NOMO-1 (cell line): ENCODE measurements at regions not wholly inside any gene's neighbourhood (a gene's known extent, or its start where the extent isn't known, plus 50 kb on each side); places are given as distances from the start of the nearest gene placed in this dataset.
A peak's percentile ranks its signal among the peaks of the same experiment; 100 is the strongest.

Source experiments
- DNase-seq, 2 experiments: peaks; one replicate each; lab custom pipeline; 2025; ENCODE audit not compliant: unreplicated experiment in 2 of 2; lab: John Stamatoyannopoulos, UW

DNA sequence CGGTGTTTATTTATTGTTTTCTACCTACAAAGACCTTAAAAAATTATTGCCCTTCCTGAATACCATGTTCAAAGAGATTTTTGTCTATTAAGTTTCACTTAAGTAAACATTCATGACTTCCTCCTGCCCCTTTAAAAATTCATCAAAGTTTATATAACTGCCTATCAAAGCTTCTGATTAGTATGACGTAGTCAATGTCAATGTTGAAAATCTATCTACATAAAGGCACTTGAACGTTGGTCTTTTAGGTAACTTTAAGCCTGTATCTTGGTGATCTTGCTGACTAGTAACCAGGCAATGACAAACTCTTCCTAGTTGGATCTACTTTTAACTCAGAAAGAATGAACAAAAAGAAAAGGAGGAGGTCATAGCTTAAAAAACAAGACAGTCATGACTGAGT is 97.2 kb downstream of the MAIP1 start:
- DNase-seq, result no peak

DNA sequence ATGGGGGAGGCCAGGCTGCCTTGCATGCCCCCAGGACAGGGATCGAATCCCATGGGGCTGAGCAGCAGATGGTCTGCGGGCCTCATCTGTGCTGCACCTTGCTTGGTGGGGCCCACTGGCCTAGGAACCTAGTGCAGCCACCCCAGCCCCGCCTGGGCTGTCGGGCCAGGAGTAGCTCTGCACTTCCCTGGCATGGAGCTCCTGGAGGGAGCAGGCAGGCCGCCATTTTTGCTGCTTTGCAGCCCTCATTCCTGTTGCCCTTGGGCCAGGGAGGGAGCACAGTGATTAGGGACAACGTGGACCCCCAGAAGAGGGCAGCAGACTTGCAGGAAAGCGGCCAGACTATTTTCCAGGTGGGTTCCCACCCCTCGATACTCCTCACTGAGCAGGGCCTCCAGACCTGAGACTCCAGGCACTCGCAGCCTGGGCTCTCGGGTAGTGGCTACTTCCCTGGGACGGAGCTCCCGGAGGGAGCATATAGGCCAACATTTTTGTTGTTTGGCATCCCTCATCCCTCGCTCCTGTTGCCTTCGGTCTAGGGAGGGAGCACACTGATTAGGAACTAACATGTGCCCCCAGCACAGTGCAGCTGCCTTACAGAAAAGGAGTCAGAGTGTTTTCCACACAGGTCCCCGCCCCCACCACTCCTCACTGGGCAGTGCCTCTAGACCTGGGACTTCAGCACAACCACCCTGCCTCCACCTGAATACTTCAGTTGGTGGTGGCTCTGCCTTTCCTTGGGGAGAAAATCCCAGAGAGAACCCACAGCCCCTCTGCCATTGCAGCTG is 99.5 kb downstream of the MAIP1 start:
- no peak for DNase-seq

- peak; percentile 9 to 13 for DNase-seq
Measured at GRCh38 chr2:200056105-200056504, 100.7 kb downstream of the MAIP1 start.

- DNase-seq, result no peak
Measured at GRCh38 chr2:200063155-200063554, 107.8 kb downstream of the MAIP1 start.

DNA sequence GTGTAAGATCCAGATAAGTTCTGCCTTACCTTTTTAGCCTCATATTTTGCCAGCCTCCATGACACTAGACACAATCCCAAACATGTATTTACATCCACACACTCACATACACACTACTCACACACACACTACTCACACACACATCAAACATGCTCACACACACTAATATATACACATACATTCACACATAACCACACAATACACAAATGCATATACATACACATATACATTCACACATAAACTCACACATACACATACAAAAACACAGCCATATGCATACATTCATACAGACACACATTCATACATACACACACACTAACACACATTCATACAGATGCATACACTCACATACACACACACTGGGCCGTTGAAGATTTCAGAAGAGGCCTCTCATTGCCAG is 109.5 kb downstream of the MAIP1 start:
- DNase-seq, result no peak

- DNase-seq, result no peak
Measured at GRCh38 chr2:200065477-200065876, 110.1 kb downstream of the MAIP1 start.

GRCh38 chr2:200066417-200066816 is 111.0 kb downstream of the MAIP1 start:
- DNase-seq, result no peak

DNA sequence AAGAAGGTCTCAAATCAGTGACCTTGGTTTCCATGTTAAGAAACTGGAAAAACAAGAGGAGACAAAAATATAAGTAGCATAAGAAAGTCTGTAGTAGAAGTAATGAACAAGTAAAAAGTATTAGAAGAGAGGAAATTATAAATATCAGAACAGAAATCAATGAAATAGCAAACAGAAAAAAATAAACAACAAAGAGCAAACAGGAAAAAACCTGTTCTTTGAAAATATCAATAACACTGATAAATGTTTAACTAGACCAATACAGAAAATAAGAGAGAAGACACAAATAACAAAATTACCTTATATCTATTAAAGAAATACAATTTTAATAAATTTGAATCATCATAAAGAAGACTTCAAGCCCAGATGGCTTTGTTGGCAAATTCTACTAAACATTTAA is 113.3 kb downstream of the MAIP1 start:
- no peak for DNase-seq

GRCh38 chr2:200077210-200077650 is 121.8 kb downstream of the MAIP1 start:
- DNase-seq, result no peak

DNA sequence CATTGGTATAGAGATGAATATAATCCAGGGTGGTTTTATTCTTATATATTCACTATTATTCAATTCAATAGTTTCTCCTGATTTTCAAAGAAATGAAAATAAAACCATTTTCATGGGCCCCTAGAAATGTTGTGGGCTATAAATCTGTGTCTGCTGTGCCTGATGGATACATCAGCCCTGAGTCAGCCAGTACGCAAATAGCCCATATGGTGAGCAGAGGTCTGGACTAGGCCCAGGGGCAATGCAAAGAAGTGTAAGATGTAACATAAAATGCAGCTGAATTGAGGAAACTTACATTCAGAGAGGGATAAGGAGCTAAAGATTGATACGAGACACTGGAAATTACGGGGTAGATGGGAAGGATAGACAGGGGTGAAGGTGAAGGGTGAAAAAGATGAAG is 122.5 kb downstream of the MAIP1 start:
- no peak for DNase-seq

GRCh38 chr2:200079356-200079755 is 124.0 kb downstream of the MAIP1 start:
- no peak for DNase-seq

GRCh38 chr2:200081236-200081635 is 125.9 kb downstream of the MAIP1 start:
- DNase-seq, result no peak

- DNase-seq, result no peak
Measured at GRCh38 chr2:200081811-200082210, 126.4 kb downstream of the MAIP1 start.

DNA sequence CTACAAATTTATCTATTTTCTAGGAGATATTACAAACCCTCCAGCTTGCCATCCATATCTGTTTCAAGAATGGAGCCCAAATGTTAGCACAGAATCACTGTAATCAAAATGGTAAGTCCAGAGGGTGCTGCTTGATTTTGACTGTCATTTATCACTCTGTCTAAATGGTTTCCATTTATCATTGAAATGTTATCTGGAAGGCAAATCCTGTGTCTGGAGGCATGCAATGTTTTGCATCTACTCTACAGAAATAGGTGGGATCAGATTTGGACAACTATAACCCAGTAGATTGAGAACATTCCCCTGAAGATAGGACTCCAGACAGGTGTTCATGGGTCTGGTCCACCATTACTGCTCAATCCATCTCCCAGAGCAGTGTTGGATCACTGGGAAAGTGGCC is 128.7 kb downstream of the MAIP1 start:
- no peak for DNase-seq

- no peak for DNase-seq
Measured at GRCh38 chr2:200086911-200087310, 131.5 kb downstream of the MAIP1 start.

DNA sequence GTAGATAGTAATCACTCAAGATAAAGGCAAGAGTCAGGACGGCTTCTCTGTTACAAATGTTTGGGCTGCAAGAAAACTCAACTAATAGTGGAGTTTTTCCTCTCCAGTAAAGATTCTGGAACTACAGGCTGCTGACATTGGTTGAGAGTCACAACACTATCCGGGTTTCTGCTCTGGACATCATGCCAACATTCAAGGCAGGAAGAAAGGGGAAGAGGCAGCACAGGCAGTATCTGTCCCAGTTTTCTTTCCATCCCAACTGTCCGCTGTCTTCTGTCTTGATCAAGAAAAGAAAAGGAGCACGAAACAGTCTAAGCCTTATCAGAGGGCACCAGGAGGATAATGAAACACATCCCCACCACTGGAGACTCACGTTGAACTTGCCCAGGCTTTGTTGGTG is 132.1 kb downstream of the MAIP1 start:
- no peak for DNase-seq

DNA sequence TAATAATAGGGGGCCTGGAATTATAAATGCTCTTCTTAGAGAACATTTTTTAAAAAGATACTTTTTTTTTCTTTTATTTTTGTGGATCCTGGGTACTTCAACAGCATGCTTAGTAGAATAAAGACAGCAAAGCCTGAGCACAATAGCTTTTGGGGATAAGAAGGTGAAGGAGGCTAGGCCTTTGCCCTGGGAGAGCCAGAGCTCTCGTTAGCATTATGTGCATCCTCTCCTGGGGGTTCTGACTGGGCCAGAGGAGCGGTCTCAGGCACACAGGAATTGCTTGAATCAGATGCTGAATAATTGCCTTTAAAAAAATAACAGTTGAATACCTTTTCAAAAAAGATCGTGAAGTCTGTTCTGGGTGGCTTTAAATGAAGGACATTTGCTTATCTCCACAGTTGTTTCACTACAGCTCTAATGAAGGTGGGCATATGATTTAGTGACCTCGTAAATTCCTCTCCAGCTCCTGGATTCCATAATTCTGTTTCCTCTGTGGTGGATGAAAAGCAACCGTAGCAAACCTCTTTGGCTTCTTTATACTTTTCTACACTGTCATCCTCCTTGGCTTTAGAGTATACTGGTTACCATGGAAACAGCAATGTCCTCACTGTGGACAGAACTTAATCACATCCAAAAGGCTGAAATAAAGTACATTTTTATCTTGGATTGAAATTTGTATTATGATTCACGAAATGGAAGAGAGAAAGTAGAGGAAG is 133.8 kb downstream of the MAIP1 start:
- no peak for DNase-seq

DNA sequence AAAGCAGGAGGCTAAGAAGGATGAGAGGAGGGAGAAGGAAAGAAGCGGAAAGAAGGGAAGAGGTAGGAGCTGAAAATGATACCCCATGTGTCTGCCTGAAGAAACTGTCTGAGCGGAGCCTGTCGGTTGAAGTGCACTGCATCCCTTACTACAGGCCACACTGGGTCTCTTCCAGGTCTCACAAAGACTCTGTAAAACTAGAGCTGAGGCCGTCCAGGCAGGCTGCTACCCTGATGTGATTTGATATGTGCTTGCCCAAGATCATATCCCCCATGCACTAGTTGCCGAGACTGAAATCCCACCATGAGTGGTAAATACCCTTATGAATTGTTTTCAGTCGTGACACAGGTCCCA is 134.4 kb downstream of the MAIP1 start:
- DNase-seq, result no peak

DNA sequence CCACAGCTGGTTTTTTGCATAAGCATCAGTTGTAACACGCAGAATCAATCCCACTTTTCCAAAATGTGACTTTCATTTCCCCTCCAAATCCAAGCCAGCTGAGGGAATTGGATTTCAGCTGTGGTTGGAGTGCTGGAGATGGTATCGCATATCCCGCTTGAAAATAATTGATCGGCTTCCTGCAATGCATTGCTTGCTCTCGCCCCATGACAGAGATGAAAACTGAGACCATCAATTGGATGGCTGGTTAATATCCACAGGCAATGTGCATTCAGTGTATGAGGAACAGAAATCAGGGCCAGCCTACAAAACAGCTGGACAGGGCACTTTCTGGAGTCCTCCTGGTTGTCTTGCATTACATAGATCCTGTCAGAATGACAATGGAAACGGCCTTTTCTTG is 135.3 kb downstream of the MAIP1 start:
- no peak for DNase-seq

GRCh38 chr2:200091126-200091525 is 135.7 kb downstream of the MAIP1 start:
- no peak for DNase-seq

DNA sequence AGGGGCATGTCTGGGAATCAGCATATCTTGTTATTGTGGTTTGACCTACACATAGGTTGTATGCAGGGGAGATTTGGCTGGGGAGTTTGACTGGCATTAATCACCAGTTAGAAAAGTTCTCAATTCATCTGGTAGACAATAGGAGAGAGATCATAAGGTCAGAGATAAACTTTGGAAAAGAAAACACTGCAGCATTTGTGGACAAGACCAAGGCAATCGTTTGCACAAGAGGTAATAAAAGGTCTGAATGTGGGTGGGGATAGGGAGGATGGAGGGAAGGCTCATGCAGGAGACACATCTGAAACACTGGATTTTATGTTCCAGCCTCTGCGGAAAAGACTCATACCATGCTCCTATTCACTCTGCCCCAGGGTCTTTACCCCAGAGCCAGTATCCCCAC is 136.9 kb downstream of the MAIP1 start:
- no peak for DNase-seq

DNA sequence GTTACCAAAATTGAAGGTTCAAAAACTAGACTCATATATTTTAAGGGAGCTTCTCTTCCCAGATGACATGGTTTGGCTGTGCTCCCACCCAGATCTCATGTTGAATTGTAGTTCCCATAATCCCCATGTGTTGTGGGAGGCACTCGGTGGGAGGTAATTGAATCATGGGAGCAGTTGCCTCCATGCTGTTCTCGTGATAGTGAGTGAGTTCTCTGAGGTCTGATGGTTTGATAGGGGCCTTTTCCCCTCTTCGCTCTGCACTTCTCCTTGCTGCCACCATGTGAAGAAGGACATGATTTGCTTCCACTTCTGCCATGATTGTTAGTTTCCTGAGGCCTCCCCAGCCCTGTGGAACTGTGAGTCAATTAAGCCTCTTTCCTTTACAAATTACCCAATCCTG is 140.1 kb downstream of the MAIP1 start:
- DNase-seq, result no peak
